Thyroid gland (tissue), 4 donors: ENCODE measurements at regions not wholly inside any gene's neighbourhood (a gene's known extent, or its start where the extent isn't known, plus 50 kb on each side); places are given as distances from the start of the nearest gene placed in this dataset.

Experiments
- DNase-seq, 2 donors: peaks; one replicate each; pipeline ENCODE4 v3.0.0-alpha.2; 2019
- H3K27ac ChIP-seq, 3 donors: fragments of 200-600 bp; sonication (generic); 1 replicate in 2 of 3; 2 replicates in 1 of 3; pipeline ENCODE4 v1.5.1; 2016 to 2019; ENCODE audit warnings: mild to moderate bottlenecking in 1 of 3, moderate library complexity in 1 of 3
- H3K27me3 ChIP-seq: fragments of 200-600 bp; sonication (generic); one replicate; pipeline ENCODE4 v1.5.1; 2019
- H3K36me3 ChIP-seq, 2 donors: fragments of 200-600 bp; sonication (generic); one replicate each; pipeline ENCODE4 v1.5.1; 2016 to 2019
- H3K4me1 ChIP-seq, 2 donors: fragments of 200-600 bp; sonication (generic); one replicate each; pipeline ENCODE4 v1.5.1; 2017 to 2019
- H3K4me3 ChIP-seq, 3 donors: fragments of 200-600 bp; sonication (generic); replicated peaks in 1 of 3; 1 replicate in 2 of 3; 2 replicates in 1 of 3; pipeline ENCODE4 v1.5.1; 2016; ENCODE audit warnings: mild to moderate bottlenecking in 1 of 3
- H3K9me3 ChIP-seq: fragments of 200-600 bp; sonication (generic); one replicate; pipeline ENCODE4 v1.5.1; 2017
- POLR2A ChIP-seq, 2 donors: fragments of 450-650 bp; IDR thresholded peaks; one replicate each; pipeline ENCODE4 v1.6.1; 2017; ENCODE audit warnings: antibody characterized with exemption in 2 of 2, mild to moderate bottlenecking in 2 of 2, moderate library complexity in 1 of 2
- WGBS, 2 donors: methylation state at CpG; one replicate each; pipeline ENCODE4 v1.1.5; 2017; 5-methylcytosine and 5-hydroxymethylcytosine counted together
- intact Hi-C: fragments of 100-400 bp; cut with DNase I; formaldehyde crosslinking; loops from one replicate; pipeline ENCODE4 v1.15.1; 2023
- TF ChIP-seq, protein P1 (sequence below), 6 experiments: fragments of 200-600 bp in 3 of 6; fragments of 450-650 bp in 3 of 6; sonication (generic) in 3 of 6; IDR thresholded peaks; one replicate each; pipeline ENCODE4 v1.5.1; 2016 to 2019; ENCODE audit warnings: antibody characterized with exemption in 6 of 6, mild to moderate bottlenecking in 2 of 6, inconsistent platforms in 1 of 6, moderate library complexity in 1 of 6

DNA sequence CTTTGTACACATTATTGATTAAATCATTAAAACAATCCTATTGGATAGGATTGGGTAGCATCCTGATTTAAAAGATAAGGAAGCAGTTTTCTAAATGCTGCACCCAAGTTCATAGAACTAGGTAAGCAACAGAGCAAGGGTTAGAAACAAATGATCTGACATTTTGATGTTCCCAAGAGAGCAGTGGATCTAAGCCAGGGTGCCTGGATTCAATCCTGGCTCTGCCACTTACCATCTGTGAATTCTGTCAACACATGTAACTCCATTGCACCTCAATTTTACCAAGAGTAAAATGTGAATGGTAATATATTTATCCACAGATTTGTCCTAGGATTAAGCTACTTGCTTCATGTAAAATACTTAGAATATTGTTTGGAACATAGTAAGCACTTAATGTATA, 982.6 kb upstream of the FANCL start:
- no peak for DNase-seq
- TF ChIP-seq, protein P1, sequence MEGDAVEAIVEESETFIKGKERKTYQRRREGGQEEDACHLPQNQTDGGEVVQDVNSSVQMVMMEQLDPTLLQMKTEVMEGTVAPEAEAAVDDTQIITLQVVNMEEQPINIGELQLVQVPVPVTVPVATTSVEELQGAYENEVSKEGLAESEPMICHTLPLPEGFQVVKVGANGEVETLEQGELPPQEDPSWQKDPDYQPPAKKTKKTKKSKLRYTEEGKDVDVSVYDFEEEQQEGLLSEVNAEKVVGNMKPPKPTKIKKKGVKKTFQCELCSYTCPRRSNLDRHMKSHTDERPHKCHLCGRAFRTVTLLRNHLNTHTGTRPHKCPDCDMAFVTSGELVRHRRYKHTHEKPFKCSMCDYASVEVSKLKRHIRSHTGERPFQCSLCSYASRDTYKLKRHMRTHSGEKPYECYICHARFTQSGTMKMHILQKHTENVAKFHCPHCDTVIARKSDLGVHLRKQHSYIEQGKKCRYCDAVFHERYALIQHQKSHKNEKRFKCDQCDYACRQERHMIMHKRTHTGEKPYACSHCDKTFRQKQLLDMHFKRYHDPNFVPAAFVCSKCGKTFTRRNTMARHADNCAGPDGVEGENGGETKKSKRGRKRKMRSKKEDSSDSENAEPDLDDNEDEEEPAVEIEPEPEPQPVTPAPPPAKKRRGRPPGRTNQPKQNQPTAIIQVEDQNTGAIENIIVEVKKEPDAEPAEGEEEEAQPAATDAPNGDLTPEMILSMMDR (IDR thresholded peaks at IDR 0.05) = no peak
- no peak for TF ChIP-seq POLR2A (IDR thresholded peaks at IDR 0.05)
- H3K4me1 ChIP-seq = no peaks in the 10 kb centered on the region
- H3K4me3 ChIP-seq = no peak overlapping the region
- no peaks in the 10 kb centered on the region for H3K9me3 ChIP-seq
- no peaks in the 10 kb centered on the region for H3K36me3 ChIP-seq
- no peaks in the 10 kb centered on the region for H3K27me3 ChIP-seq
- intact Hi-C loops = no loop called here
- H3K27ac ChIP-seq = no peak overlapping the region

DNA sequence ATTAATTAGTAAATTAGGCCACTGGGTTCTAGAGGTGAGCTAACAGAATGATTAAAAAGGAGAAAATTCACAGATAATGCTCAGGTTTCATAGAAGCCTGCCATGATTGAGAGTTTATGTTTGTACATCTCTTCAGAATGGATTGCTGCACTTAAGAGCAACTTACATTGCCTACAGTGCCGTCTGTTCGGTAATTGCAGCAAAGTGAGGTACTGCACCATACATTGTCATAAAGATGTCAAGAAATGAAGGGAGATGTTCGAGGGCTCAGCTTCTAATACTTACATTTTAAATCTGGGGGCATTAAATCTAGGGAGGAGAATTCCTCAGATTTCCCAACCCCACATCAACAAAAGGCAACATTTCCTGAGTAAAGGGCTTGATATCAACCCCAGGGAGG, 976.2 kb upstream of the FANCL start:
- intact Hi-C loops = no loop called here
- no peaks in the 10 kb centered on the region for H3K4me1 ChIP-seq
- TF ChIP-seq, protein P1 (IDR thresholded peaks at IDR 0.05) = no peak
- no peak for TF ChIP-seq POLR2A (IDR thresholded peaks at IDR 0.05)
- 49 to 50% methylated on average over 3 of the region's 3 CpGs for WGBS, 2 donors
- no peak overlapping the region for H3K4me3 ChIP-seq
- H3K27me3 ChIP-seq = no peaks in the 10 kb centered on the region
- no peak overlapping the region for H3K27ac ChIP-seq
- no peak for DNase-seq
- H3K36me3 ChIP-seq = no peaks in the 10 kb centered on the region
- H3K9me3 ChIP-seq = no peaks in the 10 kb centered on the region

DNA sequence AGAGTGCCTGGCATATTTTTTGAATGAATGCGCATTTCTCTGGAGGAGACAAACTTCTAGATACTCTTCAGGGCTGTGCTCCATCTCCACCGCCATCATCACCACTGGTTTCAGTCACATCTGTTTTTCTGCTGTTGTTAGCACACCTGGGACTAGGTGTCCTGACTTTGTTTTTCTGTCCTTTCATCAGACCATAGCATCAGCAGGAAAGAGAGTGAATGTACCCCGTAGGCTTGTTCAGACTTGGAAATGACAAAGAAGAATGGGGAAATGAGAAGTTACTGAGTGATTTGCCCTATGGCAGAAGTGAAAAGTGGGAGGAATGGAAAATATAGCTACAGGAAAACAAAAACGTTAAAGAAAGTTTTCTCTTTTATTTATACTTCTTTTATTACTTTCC, 965.2 kb upstream of the FANCL start:
- TF ChIP-seq POLR2A (IDR thresholded peaks at IDR 0.05) = no peak
- TF ChIP-seq, protein P1 (IDR thresholded peaks at IDR 0.05) = no peak
- Histone ChIP-seq H3K27me3 (no peaks in the 10 kb centered on the region), H3K9me3 (no peaks in the 10 kb centered on the region), H3K27ac (no peak overlapping the region), H3K36me3 (no peaks in the 10 kb centered on the region), H3K4me3 (no peak overlapping the region), H3K4me1 (no peaks in the 10 kb centered on the region)
- no peak for DNase-seq
- 79 to 81% methylated on average over 4 of the region's 4 CpGs for WGBS, 2 donors
- intact Hi-C loops = no loop called here

DNA sequence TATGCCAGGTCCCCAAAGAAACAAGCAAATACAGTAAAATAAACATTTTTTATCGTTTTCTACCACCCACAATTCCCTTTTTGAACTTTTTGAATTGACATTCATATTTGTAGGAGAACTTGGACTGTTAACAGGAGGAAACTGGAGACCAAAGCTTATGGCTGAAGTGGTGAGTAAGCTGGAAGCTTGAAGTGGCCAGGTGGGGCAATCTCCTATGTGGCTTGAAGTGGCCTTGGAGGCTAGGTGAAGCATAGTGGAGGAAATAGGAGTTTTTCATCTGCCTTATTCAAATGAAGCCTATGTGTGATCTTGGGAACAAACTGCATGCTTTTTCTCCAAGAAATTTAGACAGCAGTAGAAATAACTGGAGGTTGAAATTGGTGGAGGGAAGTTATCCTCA, 962.9 kb upstream of the FANCL start:
- DNase-seq = no peak
- WGBS, 2 donors = 53 to 65% methylated on average over 1 of the region's 1 CpG
- Histone ChIP-seq H3K36me3 (no peaks in the 10 kb centered on the region), H3K9me3 (no peaks in the 10 kb centered on the region), H3K27ac (no peak overlapping the region), H3K4me3 (no peak overlapping the region), H3K27me3 (no peaks in the 10 kb centered on the region), H3K4me1 (no peaks in the 10 kb centered on the region)
- intact Hi-C loops = no loop called here
- TF ChIP-seq, protein P1 (IDR thresholded peaks at IDR 0.05) = no peak
- TF ChIP-seq POLR2A (IDR thresholded peaks at IDR 0.05) = no peak

DNA sequence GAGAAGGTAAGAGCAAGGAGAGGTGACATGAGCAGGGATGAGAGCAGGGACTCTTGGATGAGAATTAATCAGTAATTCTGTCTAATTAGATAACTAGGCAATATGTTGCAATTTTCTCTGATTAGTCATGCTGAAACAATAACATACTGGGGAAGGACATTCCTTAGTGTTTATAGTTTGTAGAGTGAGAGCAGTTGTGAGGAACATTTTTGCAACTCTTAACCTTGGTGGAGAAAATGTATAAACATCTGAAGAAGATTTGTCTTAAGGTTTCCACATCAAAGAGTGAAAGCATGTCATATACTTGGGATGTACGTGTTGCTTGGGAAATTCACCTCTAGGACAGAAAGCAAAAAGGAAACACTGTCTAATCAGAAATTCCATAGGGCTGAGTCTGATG, 955.4 kb upstream of the FANCL start:
- H3K36me3 ChIP-seq = no peaks in the 10 kb centered on the region
- no peak overlapping the region for H3K27ac ChIP-seq
- intact Hi-C loops = no loop called here
- WGBS, 2 donors = 56 to 65% methylated on average over 1 of the region's 1 CpG
- H3K9me3 ChIP-seq = no peaks in the 10 kb centered on the region
- TF ChIP-seq POLR2A (IDR thresholded peaks at IDR 0.05) = no peak
- TF ChIP-seq, protein P1 (IDR thresholded peaks at IDR 0.05) = no peak
- H3K4me1 ChIP-seq = no peaks in the 10 kb centered on the region
- no peak overlapping the region for H3K4me3 ChIP-seq
- H3K27me3 ChIP-seq = no peaks in the 10 kb centered on the region
- DNase-seq = no peak
